ENCODE measurements at regions not wholly inside any gene's neighbourhood (a gene's known extent, or its start where the extent isn't known, plus 50 kb on each side); places are given as distances from the start of the nearest gene placed in this dataset.

DNA sequence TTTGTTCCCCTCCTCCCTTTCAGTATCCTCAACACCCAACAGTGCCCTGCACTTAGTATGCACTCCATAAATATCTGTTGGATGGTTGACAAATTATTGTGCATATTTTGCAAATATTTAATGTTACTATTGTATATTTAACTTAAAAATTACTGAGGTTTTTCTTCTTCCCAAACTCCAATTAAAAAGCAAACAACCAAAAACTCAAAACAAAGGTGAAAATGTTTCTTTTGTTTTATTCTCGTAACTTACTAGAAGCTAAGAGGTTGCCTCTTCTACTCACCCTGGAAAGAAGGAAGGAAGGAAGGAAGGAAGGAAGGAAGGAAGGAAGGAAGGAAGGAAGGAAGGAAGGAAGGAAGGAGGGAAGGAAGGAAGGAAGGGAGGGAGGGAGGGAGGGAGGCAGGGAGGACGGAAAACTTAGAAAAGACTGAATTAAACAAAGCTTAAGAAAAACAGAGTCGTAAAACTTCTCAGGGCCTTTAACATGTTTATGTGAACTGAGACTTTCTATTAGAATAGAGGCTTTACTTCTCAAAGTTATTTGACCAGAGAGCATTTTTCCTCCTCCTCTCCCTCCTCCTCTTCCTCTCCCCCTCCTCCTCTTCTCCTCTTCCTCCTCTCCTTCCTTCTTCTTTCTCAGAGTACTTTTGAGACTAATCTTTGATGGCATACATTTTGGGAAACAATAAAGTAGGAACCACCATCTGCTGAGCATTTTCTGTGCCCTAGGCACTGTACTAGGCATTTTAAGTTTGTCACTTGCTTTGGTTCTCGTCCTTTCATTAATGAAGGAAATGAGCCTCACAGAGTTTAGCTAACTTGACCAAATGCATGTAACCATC is 396.6 kb upstream of the WWC1 start:
- H3K79me1 ChIP-seq (replicated peaks; ENCODE audit: low read length, poor library complexity, severe bottlenecking): peaks cover 14% of the 10 kb centered on the region
- H2BK15ac ChIP-seq (ENCODE audit: low read depth, poor library complexity, severe bottlenecking): no peak overlapping the region
- no peaks in the 10 kb centered on the region for H3K27me3 ChIP-seq (ENCODE audit: control insufficient read depth in 1 of 2, insufficient read depth in 1 of 2, low read length in 2 of 2)
- WGBS: 86% methylated on average over 3 of the region's 4 CpGs
- H3K36me3 ChIP-seq (ENCODE audit: control insufficient read depth in 1 of 2, insufficient read depth in 2 of 2, low read depth in 1 of 2, low read length in 2 of 2): no peaks in the 10 kb centered on the region
- no peak overlapping the region for H3K4me3 ChIP-seq (ENCODE audit: insufficient read depth in 1 of 2, low read depth in 1 of 2, low read length in 2 of 2)
- H3K4ac ChIP-seq (ENCODE audit: low read depth in 1 of 2, low read length in 2 of 2): no peak overlapping the region
- H2AFZ ChIP-seq (ENCODE audit: low read depth, low read length): no peak overlapping the region
- no peak overlapping the region for H3K4me2 ChIP-seq (ENCODE audit: low read length, poor library complexity, severe bottlenecking)
- no peak overlapping the region for H3K23ac ChIP-seq (ENCODE audit: low read length in 2 of 2)
- H3K18ac ChIP-seq (ENCODE audit: low read depth in 1 of 2, low read length in 2 of 2): no peak overlapping the region
- no peak overlapping the region for H3K14ac ChIP-seq (ENCODE audit: low read length in 2 of 2)
- H2BK12ac ChIP-seq (ENCODE audit: low read length in 2 of 2): no peak overlapping the region
- H3K9ac ChIP-seq (ENCODE audit: low read length): no peak overlapping the region
- peak overlapping the region; percentile 42 for H2AK5ac ChIP-seq (ENCODE audit: low read length, severe bottlenecking)
- DNase-seq: no peak
- no peak overlapping the region for H2BK5ac ChIP-seq (ENCODE audit: low read depth, low read length, poor library complexity, severe bottlenecking)
- no peak overlapping the region for H4K91ac ChIP-seq (ENCODE audit: low read length)
- H2BK120ac ChIP-seq (ENCODE audit: low read depth, low read length): no peak overlapping the region
- H4K8ac ChIP-seq (ENCODE audit: low read length): no peak overlapping the region
- peaks cover 7% of the 10 kb centered on the region for H3K4me1 ChIP-seq (ENCODE audit: control insufficient read depth, insufficient read depth, low read depth, low read length)
- H3K9me3 ChIP-seq (ENCODE audit: control insufficient read depth, low read length): no peaks in the 10 kb centered on the region
- H3K27ac ChIP-seq (ENCODE audit: low read length, poor library complexity, severe bottlenecking): no peak overlapping the region

DNA sequence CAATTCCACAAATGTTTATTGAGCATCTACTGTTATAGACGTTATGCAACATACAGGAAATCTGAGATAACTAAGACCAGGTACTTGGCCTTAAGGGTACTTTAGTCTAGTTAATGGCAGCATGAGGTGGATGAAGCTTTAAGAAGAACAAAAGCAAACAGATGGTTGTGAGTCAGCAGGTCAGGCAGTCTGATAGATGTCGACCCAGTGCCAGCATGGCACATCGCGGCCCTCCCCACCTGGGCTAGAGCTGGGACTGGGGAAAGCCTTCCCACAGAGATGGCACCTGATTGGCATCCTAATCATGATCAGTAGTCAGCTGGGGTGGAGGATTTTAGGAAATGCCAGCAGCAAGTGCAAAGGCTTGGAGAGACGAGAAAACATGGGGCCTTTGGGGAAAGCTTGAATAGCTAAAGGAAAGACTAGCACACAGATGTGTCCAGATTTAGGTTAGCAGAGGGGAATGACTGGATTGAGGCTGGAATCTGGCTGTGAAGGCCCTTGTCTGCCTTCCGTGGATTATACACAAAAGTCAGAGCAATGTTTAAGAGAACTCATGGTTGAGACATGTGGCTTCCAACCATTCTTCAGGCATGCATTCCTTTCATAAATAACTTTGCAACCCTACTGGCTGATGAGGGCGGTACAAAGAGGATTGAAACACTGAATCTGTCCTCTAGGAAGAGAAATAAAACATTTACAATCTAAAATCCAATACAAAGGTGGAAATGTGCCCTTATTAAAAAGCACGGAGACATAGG is 395.4 kb upstream of the WWC1 start:
- Histone ChIP-seq H3K9me3 (ENCODE audit: control insufficient read depth, low read length) (no peaks in the 10 kb centered on the region), H2AK5ac (ENCODE audit: low read length, severe bottlenecking) (no peak overlapping the region), H3K36me3 (ENCODE audit: control insufficient read depth in 1 of 2, insufficient read depth in 2 of 2, low read depth in 1 of 2, low read length in 2 of 2) (no peaks in the 10 kb centered on the region), H3K14ac (ENCODE audit: low read length in 2 of 2) (peak overlapping the region in 1 of 2 experiments; percentile 35), H2BK5ac (ENCODE audit: low read depth, low read length, poor library complexity, severe bottlenecking) (no peak overlapping the region), H3K79me1 (replicated peaks; ENCODE audit: low read length, poor library complexity, severe bottlenecking) (peaks cover 14% of the 10 kb centered on the region), H4K8ac (ENCODE audit: low read length) (no peak overlapping the region), H3K4me1 (ENCODE audit: control insufficient read depth, insufficient read depth, low read depth, low read length) (peaks cover 9% of the 10 kb centered on the region), H3K23ac (ENCODE audit: low read length in 2 of 2) (no peak overlapping the region), H3K9ac (ENCODE audit: low read length) (no peak overlapping the region), H2BK12ac (ENCODE audit: low read length in 2 of 2) (no peak overlapping the region), H3K4me2 (ENCODE audit: low read length, poor library complexity, severe bottlenecking) (no peak overlapping the region), H3K4ac (ENCODE audit: low read depth in 1 of 2, low read length in 2 of 2) (no peak overlapping the region), H3K18ac (ENCODE audit: low read depth in 1 of 2, low read length in 2 of 2) (no peak overlapping the region), H2BK15ac (ENCODE audit: low read depth, poor library complexity, severe bottlenecking) (no peak overlapping the region), H2AFZ (ENCODE audit: low read depth, low read length) (no peak overlapping the region), H3K27ac (ENCODE audit: low read length, poor library complexity, severe bottlenecking) (no peak overlapping the region), H3K4me3 (ENCODE audit: insufficient read depth in 1 of 2, low read depth in 1 of 2, low read length in 2 of 2) (no peak overlapping the region), H2BK120ac (ENCODE audit: low read depth, low read length) (no peak overlapping the region), H3K27me3 (ENCODE audit: control insufficient read depth in 1 of 2, insufficient read depth in 1 of 2, low read length in 2 of 2) (no peaks in the 10 kb centered on the region), H4K91ac (ENCODE audit: low read length) (no peak overlapping the region)
- 91% methylated on average over 7 of the region's 8 CpGs for WGBS
- DNase-seq: no peak

DNA sequence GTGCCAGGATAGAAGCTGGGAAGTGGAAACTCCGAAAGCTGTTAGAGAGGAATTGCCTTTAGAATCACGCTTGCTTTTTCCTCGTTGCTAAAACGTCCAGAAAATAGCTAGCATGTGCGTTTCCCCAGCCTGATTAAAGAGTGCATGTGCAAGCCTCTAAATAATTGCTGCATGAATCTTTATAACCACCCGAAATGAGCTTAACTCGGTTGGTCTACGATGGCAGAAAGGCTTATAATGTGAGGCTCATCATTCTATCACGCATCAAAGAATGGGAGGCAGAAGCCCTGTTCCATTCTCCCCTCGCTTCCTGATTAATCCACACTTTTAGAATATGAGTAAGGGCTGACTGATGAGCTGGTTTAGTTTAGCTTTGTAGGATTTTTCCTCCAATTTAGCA is 394.6 kb upstream of the WWC1 start:
- H3K79me1 ChIP-seq (replicated peaks; ENCODE audit: low read length, poor library complexity, severe bottlenecking): peaks cover 8% of the 10 kb centered on the region
- no peak overlapping the region for H3K18ac ChIP-seq (ENCODE audit: low read depth in 1 of 2, low read length in 2 of 2)
- H3K4me2 ChIP-seq (ENCODE audit: low read length, poor library complexity, severe bottlenecking): no peak overlapping the region
- no peak overlapping the region for H3K4ac ChIP-seq (ENCODE audit: low read depth in 1 of 2, low read length in 2 of 2)
- no peak overlapping the region for H2BK5ac ChIP-seq (ENCODE audit: low read depth, low read length, poor library complexity, severe bottlenecking)
- WGBS: 93% methylated on average over 9 of the region's 10 CpGs
- H2AK5ac ChIP-seq (ENCODE audit: low read length, severe bottlenecking): no peak overlapping the region
- H2AFZ ChIP-seq (ENCODE audit: low read depth, low read length): no peak overlapping the region
- no peaks in the 10 kb centered on the region for H3K36me3 ChIP-seq (ENCODE audit: control insufficient read depth in 1 of 2, insufficient read depth in 2 of 2, low read depth in 1 of 2, low read length in 2 of 2)
- no peak overlapping the region for H3K4me3 ChIP-seq (ENCODE audit: insufficient read depth in 1 of 2, low read depth in 1 of 2, low read length in 2 of 2)
- no peak overlapping the region for H4K8ac ChIP-seq (ENCODE audit: low read length)
- H3K14ac ChIP-seq (ENCODE audit: low read length in 2 of 2): no peak overlapping the region
- DNase-seq: no peak
- H3K27me3 ChIP-seq (ENCODE audit: control insufficient read depth in 1 of 2, insufficient read depth in 1 of 2, low read length in 2 of 2): no peaks in the 10 kb centered on the region
- no peak overlapping the region for H3K9ac ChIP-seq (ENCODE audit: low read length)
- H3K4me1 ChIP-seq (ENCODE audit: control insufficient read depth, insufficient read depth, low read depth, low read length): peaks cover 9% of the 10 kb centered on the region
- H2BK15ac ChIP-seq (ENCODE audit: low read depth, poor library complexity, severe bottlenecking): no peak overlapping the region
- H3K9me3 ChIP-seq (ENCODE audit: control insufficient read depth, low read length): no peaks in the 10 kb centered on the region
- no peak overlapping the region for H2BK120ac ChIP-seq (ENCODE audit: low read depth, low read length)
- no peak overlapping the region for H2BK12ac ChIP-seq (ENCODE audit: low read length in 2 of 2)
- no peak overlapping the region for H3K23ac ChIP-seq (ENCODE audit: low read length in 2 of 2)
- no peak overlapping the region for H3K27ac ChIP-seq (ENCODE audit: low read length, poor library complexity, severe bottlenecking)
- H4K91ac ChIP-seq (ENCODE audit: low read length): no peak overlapping the region

DNA sequence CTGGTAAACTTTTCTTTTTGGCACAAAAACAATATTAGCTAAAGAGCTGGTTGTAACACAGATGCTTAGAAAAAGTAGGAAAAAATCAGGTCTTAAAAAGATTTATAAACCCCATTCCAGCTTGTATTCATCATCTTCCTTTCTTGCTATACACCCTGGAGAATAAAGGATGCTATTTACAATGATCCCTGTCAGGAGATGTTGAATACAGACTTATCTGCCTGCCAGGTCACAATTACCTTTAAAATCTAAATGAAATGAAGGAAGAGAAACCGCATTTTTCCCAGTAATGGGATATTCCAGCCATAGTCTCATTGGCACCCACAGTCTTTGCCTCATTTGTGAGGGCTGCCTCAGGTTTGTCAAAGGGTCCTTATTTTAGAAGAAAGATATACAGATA is 394.1 kb upstream of the WWC1 start:
- Histone ChIP-seq H3K27ac (ENCODE audit: low read length, poor library complexity, severe bottlenecking) (no peak overlapping the region), H2BK120ac (ENCODE audit: low read depth, low read length) (no peak overlapping the region)
- no peak for DNase-seq

More for the DNA sequence above, 394.1 kb upstream of the WWC1 start:
- WGBS: no CpG with 5 or more reads among the region's 1 CpG
- H3K4me1 ChIP-seq (ENCODE audit: control insufficient read depth, insufficient read depth, low read depth, low read length): peaks cover 9% of the 10 kb centered on the region
- no peak overlapping the region for H4K91ac ChIP-seq (ENCODE audit: low read length)
- no peaks in the 10 kb centered on the region for H3K9me3 ChIP-seq (ENCODE audit: control insufficient read depth, low read length)
- no peak overlapping the region for H2AK5ac ChIP-seq (ENCODE audit: low read length, severe bottlenecking)
- no peak overlapping the region for H3K18ac ChIP-seq (ENCODE audit: low read depth in 1 of 2, low read length in 2 of 2)
- no peak overlapping the region for H3K14ac ChIP-seq (ENCODE audit: low read length in 2 of 2)
- H2BK5ac ChIP-seq (ENCODE audit: low read depth, low read length, poor library complexity, severe bottlenecking): no peak overlapping the region
- no peak overlapping the region for H3K4me2 ChIP-seq (ENCODE audit: low read length, poor library complexity, severe bottlenecking)
- no peaks in the 10 kb centered on the region for H3K27me3 ChIP-seq (ENCODE audit: control insufficient read depth in 1 of 2, insufficient read depth in 1 of 2, low read length in 2 of 2)
- no peak overlapping the region for H2BK15ac ChIP-seq (ENCODE audit: low read depth, poor library complexity, severe bottlenecking)
- no peak overlapping the region for H3K4ac ChIP-seq (ENCODE audit: low read depth in 1 of 2, low read length in 2 of 2)
- H2AFZ ChIP-seq (ENCODE audit: low read depth, low read length): no peak overlapping the region
- no peak overlapping the region for H3K4me3 ChIP-seq (ENCODE audit: insufficient read depth in 1 of 2, low read depth in 1 of 2, low read length in 2 of 2)
- no peaks in the 10 kb centered on the region for H3K36me3 ChIP-seq (ENCODE audit: control insufficient read depth in 1 of 2, insufficient read depth in 2 of 2, low read depth in 1 of 2, low read length in 2 of 2)
- H2BK12ac ChIP-seq (ENCODE audit: low read length in 2 of 2): no peak overlapping the region
- no peak overlapping the region for H3K9ac ChIP-seq (ENCODE audit: low read length)
- no peak overlapping the region for H3K23ac ChIP-seq (ENCODE audit: low read length in 2 of 2)
- no peak overlapping the region for H4K8ac ChIP-seq (ENCODE audit: low read length)
- H3K79me1 ChIP-seq (replicated peaks; ENCODE audit: low read length, poor library complexity, severe bottlenecking): peaks cover 8% of the 10 kb centered on the region
